GM21390 (cell line): ENCODE measurements at regions not wholly inside any gene's neighbourhood (a gene's known extent, or its start where the extent isn't known, plus 50 kb on each side); places are given as distances from the start of the nearest gene placed in this dataset.
"Not testable (repeated sequence)": the region's sequence is repeated elsewhere in the genome, so short reads cannot be mapped to it uniquely, and the experiment has no call there.

Experiments
- ATAC-seq: cut with Tn5 transposase; IDR thresholded peaks from one replicate; pipeline ENCODE4 v1.9.1; 2021; ENCODE audit not compliant: unreplicated experiment

- ATAC-seq = no peak
Measured at GRCh38 chr13:56530096-56530495, 610.6 kb upstream of the PRR20A start.

GRCh38 chr13:56547921-56548320 is 592.8 kb upstream of the PRR20A start:
- not testable (repeated sequence) for ATAC-seq

- ATAC-seq = no peak
Measured at GRCh38 chr13:56558698-56559320, 581.9 kb upstream of the PRR20A start.

- ATAC-seq = no peak
Measured at GRCh38 chr13:56561327-56561726, 579.4 kb upstream of the PRR20A start.

- no peak for ATAC-seq
Measured at GRCh38 chr13:56563663-56564062, 577.1 kb upstream of the PRR20A start.

- ATAC-seq = no peak
Measured at GRCh38 chr13:56586976-56587375, 553.7 kb upstream of the PRR20A start.

- no peak for ATAC-seq
Measured at GRCh38 chr13:56615572-56615971, 525.1 kb upstream of the PRR20A start.

GRCh38 chr13:56622840-56623239 is 517.9 kb upstream of the PRR20A start:
- ATAC-seq = no peak

GRCh38 chr13:56628886-56629285 is 511.8 kb upstream of the PRR20A start:
- not testable (repeated sequence) for ATAC-seq

GRCh38 chr13:56631060-56631459 is 509.7 kb upstream of the PRR20A start:
- not testable (repeated sequence) for ATAC-seq

GRCh38 chr13:56653043-56653442 is 487.7 kb upstream of the PRR20A start:
- ATAC-seq = no peak

- no peak for ATAC-seq
Measured at GRCh38 chr13:56659041-56659471, 481.7 kb upstream of the PRR20A start.

GRCh38 chr13:56670563-56670962 is 470.2 kb upstream of the PRR20A start:
- no peak for ATAC-seq

- no peak for ATAC-seq
Measured at GRCh38 chr13:56681404-56681803, 459.3 kb upstream of the PRR20A start.

- no peak for ATAC-seq
Measured at GRCh38 chr13:56687131-56687530, 453.6 kb upstream of the PRR20A start.

GRCh38 chr13:56697011-56697410 is 443.7 kb upstream of the PRR20A start:
- no peak for ATAC-seq

- ATAC-seq = no peak
Measured at GRCh38 chr13:56700324-56700723, 440.4 kb upstream of the PRR20A start.

GRCh38 chr13:56706485-56706884 is 434.2 kb upstream of the PRR20A start:
- no peak for ATAC-seq

GRCh38 chr13:56713656-56714055 is 427.1 kb upstream of the PRR20A start:
- ATAC-seq = no peak

- ATAC-seq = no peak
Measured at GRCh38 chr13:56718791-56719190, 421.9 kb upstream of the PRR20A start.

GRCh38 chr13:56720841-56721240 is 419.9 kb upstream of the PRR20A start:
- no peak for ATAC-seq

GRCh38 chr13:56735537-56735942 is 405.2 kb upstream of the PRR20A start:
- ATAC-seq = no peak

GRCh38 chr13:56736966-56737365 is 403.8 kb upstream of the PRR20A start:
- no peak for ATAC-seq
